Naive thymus-derived CD4-positive, alpha-beta T cell (primary cell): ENCODE measurements at regions not wholly inside any gene's neighbourhood (a gene's known extent, or its start where the extent isn't known, plus 50 kb on each side); places are given as distances from the start of the nearest gene placed in this dataset.

ENCODE experiments used
- ATAC-seq: fragments of 150-1000 bp; cut with Tn5 transposase; 2 replicates; pipeline ENCODE4 v1.10.0; 2021; ENCODE audit warnings: mild to moderate bottlenecking, moderate library complexity
- CTCF ChIA-PET: fragments of 350-600 bp; sonication (Branson Sonifier 250); formaldehyde crosslinking; loops from one replicate; lab custom pipeline; 2021; ENCODE audit warnings: antibody characterized with exemption; lab: Charles Lee
- POLR2A ChIA-PET: fragments of 350-600 bp; sonication (Branson Sonifier 250); formaldehyde crosslinking; loops from one replicate; lab custom pipeline; 2021; ENCODE audit warnings: antibody characterized with exemption, inconsistent platforms; lab: Charles Lee
- DNase-seq, 9 donors: peaks; one replicate each; pipeline versions ENCODE4 v3.0.0 to v3.0.0-alpha.2; 2020 to 2022; ENCODE audit warnings: mixed read lengths in 1 of 9
- H3K27ac ChIP-seq: one replicate; pipeline ENCODE4 v1.7.0; 2013; ENCODE audit warnings: mild to moderate bottlenecking, low read depth, low read length, moderate library complexity
- H3K27me3 ChIP-seq, 2 donors: one replicate each; pipeline ENCODE4 v1.7.0; 2013; ENCODE audit warnings: low read length in 2 of 2, mild to moderate bottlenecking in 2 of 2, moderate library complexity in 2 of 2; ENCODE audit not compliant: control insufficient read depth in 2 of 2, insufficient read depth in 2 of 2
- H3K36me3 ChIP-seq, 3 experiments: 1 replicate in 2 of 3; 2 replicates in 1 of 3; pipeline ENCODE4 v1.7.0; 2013; ENCODE audit warnings: low read length in 3 of 3, mild to moderate bottlenecking in 3 of 3, moderate library complexity in 1 of 3; ENCODE audit not compliant: insufficient read depth in 3 of 3, control insufficient read depth in 2 of 3
- H3K4me1 ChIP-seq, 2 donors: one replicate each; pipeline ENCODE4 v1.7.0; 2013; ENCODE audit warnings: low read length in 2 of 2, mild to moderate bottlenecking in 2 of 2, moderate library complexity in 1 of 2; ENCODE audit not compliant: control insufficient read depth in 2 of 2, insufficient read depth in 2 of 2
- H3K4me3 ChIP-seq: 2 replicates; pipeline ENCODE4 v1.7.0; 2013; ENCODE audit warnings: mild to moderate bottlenecking, low read length
- H3K9me3 ChIP-seq, 3 experiments: 1 replicate in 2 of 3; 2 replicates in 1 of 3; pipeline ENCODE4 v1.7.0; 2013; ENCODE audit warnings: low read length in 3 of 3; ENCODE audit not compliant: control insufficient read depth in 2 of 3
- H3K27ac Mint-ChIP-seq, 9 donors: one replicate each; pipeline ENCODE4 v1.8.0; 2020 to 2022; ENCODE audit warnings: mixed read lengths in 9 of 9, mild to moderate bottlenecking in 8 of 9, moderate library complexity in 5 of 9, inconsistent platforms in 2 of 9
- H3K27me3 Mint-ChIP-seq, 5 donors: one replicate each; pipeline ENCODE4 v1.8.0; 2021 to 2022; ENCODE audit warnings: mixed read lengths in 5 of 5, mild to moderate bottlenecking in 1 of 5
- H3K36me3 Mint-ChIP-seq, 5 donors: one replicate each; pipeline ENCODE4 v1.8.0; 2020 to 2022; ENCODE audit warnings: mixed read lengths in 5 of 5, mild to moderate bottlenecking in 3 of 5, inconsistent platforms in 1 of 5
- H3K4me1 Mint-ChIP-seq, 7 donors: one replicate each; pipeline ENCODE4 v1.8.0; 2020 to 2022; ENCODE audit warnings: mixed read lengths in 7 of 7, mild to moderate bottlenecking in 3 of 7, inconsistent platforms in 1 of 7
- H3K4me3 Mint-ChIP-seq, 10 donors: one replicate each; pipeline ENCODE4 v1.8.0; 2020 to 2022; ENCODE audit warnings: mild to moderate bottlenecking in 10 of 10, mixed read lengths in 10 of 10, moderate library complexity in 6 of 10, inconsistent platforms in 2 of 10
- H3K9me3 Mint-ChIP-seq, 11 donors: one replicate each; pipeline ENCODE4 v1.8.0; 2020 to 2022; ENCODE audit warnings: mixed read lengths in 11 of 11, mild to moderate bottlenecking in 4 of 11, inconsistent platforms in 1 of 11, moderate library complexity in 1 of 11
- intact Hi-C, 2 donors: fragments of 100-400 bp; cut with micrococcal nuclease; formaldehyde crosslinking; loops; one replicate each; pipeline ENCODE4 v1.15.1; 2023

DNA sequence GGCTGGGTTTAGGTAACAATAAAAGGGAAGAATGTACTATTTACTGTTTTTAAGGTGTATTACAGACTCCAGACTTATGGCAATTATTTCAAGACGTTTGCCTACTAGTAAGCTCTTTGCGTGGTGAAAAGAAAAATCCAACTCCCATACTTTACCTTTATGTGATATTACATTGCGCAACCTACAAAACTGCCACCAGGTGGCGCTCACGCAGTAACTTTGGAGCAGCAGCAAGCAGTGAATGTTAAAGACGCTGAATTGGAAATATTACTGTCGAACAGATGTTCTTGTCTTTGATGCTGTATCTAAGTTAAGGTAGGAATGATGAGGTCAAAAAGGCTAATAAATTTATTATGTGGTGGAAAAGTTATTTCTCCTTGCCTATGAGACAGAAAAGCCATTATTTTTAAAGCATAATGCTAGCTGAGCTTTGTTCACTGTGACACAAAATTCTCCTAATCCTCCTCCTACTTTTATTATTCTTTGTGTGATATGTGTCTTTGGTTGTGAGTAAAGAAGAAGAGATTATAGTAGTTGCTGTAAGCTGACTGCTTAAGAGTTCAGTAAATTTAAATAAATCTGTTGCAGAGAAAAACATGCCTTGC, 1099.8 kb upstream of the TENM3 start:
- Mint-ChIP-seq H3K4me1 (no peaks in the 10 kb centered on the region), H3K27me3 (peaks cover 0 to 8% (median 0%) of the 10 kb centered on the region in 5 donors), H3K36me3 (no peaks in the 10 kb centered on the region), H3K4me3 (no peak overlapping the region), H3K9me3 (peaks cover 0 to 2% (median 0%) of the 10 kb centered on the region in 11 donors), H3K27ac (no peak overlapping the region)
- CTCF ChIA-PET = interaction anchor here (1.2 to 1.6 kb wide), 2 partner anchors 9 to 383 kb away, joined by 4 to 5 read pairs; no protein-coding TSS in a partner anchor
- H3K36me3 ChIP-seq = no peaks in the 10 kb centered on the region
- no peaks in the 10 kb centered on the region for H3K27me3 ChIP-seq
- ATAC-seq = peak; percentile 49
- peak; percentile 7 to 57 (median 41) for DNase-seq
- H3K4me1 ChIP-seq = no peaks in the 10 kb centered on the region
- no peak overlapping the region for H3K4me3 ChIP-seq
- intact Hi-C loops = loop anchor here (1.0 to 2.0 kb wide), 3 partner anchors 385 to 1929 kb away; no protein-coding TSS in a partner anchor
- H3K27ac ChIP-seq = no peak overlapping the region
- no peaks in the 10 kb centered on the region for H3K9me3 ChIP-seq
- POLR2A ChIA-PET = no interaction called here

DNA sequence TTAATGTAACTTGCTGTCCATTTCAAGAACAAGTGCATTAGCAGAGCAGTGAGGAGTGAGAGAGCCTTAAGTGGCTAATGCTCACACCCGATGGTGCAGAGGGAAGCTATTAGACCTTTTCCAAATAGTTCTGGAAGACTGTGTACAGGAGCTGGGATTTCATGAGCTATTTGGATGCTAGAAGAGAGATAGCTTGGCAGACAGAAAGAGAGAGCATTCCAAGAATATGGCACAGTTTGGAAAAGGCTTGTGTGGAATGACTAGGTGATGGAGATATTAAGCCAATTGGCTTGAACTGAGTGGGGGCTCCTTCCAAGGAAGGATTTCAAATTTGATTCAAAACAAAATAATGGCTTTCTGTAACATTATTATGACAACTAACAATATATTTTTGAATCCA, 1097.2 kb upstream of the TENM3 start:
- DNase-seq (no peak), ATAC-seq (no peak)
- Mint-ChIP-seq H3K27ac (no peak overlapping the region), H3K27me3 (peaks cover 0 to 8% (median 0%) of the 10 kb centered on the region in 5 donors), H3K4me1 (no peaks in the 10 kb centered on the region), H3K36me3 (no peaks in the 10 kb centered on the region), H3K9me3 (peaks cover 0 to 2% (median 0%) of the 10 kb centered on the region in 11 donors), H3K4me3 (no peak overlapping the region)
- no peak overlapping the region for H3K4me3 ChIP-seq
- H3K27ac ChIP-seq = no peak overlapping the region
- H3K36me3 ChIP-seq = no peaks in the 10 kb centered on the region
- ChIA-PET POLR2A (no interaction called here), CTCF (no interaction called here)
- H3K9me3 ChIP-seq = no peaks in the 10 kb centered on the region
- intact Hi-C loops = no loop called here
- no peaks in the 10 kb centered on the region for H3K27me3 ChIP-seq
- H3K4me1 ChIP-seq = no peaks in the 10 kb centered on the region

DNA sequence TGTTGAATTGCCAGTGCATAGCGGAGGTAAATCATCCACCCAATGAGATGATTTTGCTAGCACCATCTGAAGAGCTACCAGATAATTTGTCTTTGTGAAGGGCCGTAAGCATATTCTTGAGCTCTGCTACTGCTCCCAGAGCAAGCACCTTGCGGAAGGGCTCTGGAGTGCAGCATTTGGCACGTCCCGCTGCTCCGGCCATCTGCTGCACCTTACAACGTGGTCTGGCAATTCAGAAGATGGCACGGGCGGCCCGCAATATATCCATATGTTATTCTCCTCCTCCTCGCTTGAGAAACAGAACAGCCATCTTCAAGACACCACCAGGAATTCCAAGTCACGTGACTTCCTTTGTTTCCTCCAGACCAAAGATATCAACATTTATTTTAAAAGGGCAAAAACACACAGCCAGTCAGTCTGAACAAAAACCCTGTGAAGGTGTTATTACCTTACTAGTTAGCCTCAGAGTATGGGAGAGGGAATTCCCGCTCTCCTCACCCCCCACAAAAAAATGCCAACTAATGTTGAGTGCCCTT, 1095.7 kb upstream of the TENM3 start:
- H3K9me3 ChIP-seq = no peaks in the 10 kb centered on the region
- Mint-ChIP-seq H3K27me3 (peaks cover 0 to 8% (median 0%) of the 10 kb centered on the region in 5 donors), H3K4me1 (no peaks in the 10 kb centered on the region), H3K4me3 (no peak overlapping the region), H3K27ac (no peak overlapping the region), H3K36me3 (no peaks in the 10 kb centered on the region), H3K9me3 (peaks cover 0 to 2% (median 0%) of the 10 kb centered on the region in 11 donors)
- ChIA-PET POLR2A (no interaction called here), CTCF (no interaction called here)
- intact Hi-C loops = no loop called here
- H3K36me3 ChIP-seq = no peaks in the 10 kb centered on the region
- H3K27me3 ChIP-seq = no peaks in the 10 kb centered on the region
- no peak overlapping the region for H3K27ac ChIP-seq
- H3K4me3 ChIP-seq = no peak overlapping the region
- no peak for ATAC-seq
- no peak for DNase-seq
- no peaks in the 10 kb centered on the region for H3K4me1 ChIP-seq

DNA sequence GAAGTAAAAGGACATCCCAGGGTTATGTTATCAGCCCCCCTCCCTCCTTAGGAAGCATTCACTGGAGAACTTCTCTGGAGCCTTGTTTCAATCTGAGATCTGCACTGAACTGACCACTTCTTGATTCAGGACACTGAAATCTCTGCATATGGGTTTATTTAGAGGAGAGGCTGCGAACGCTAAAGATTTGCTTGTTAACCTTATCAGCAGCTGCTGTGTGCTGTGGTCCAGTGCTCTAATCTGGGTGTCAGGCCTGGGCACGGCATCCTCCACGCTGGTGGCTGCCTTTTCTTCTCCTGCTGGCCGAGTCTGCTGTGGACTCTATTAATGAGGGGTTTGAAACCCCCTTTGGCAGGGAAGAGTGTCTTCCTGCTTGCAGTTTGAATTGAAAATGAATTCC, 1094.7 kb upstream of the TENM3 start:
- Mint-ChIP-seq H3K4me3 (no peak overlapping the region), H3K36me3 (no peaks in the 10 kb centered on the region), H3K27me3 (peaks cover 0 to 4% (median 0%) of the 10 kb centered on the region in 5 donors), H3K27ac (no peak overlapping the region), H3K4me1 (no peaks in the 10 kb centered on the region), H3K9me3 (peaks cover 0 to 2% (median 0%) of the 10 kb centered on the region in 11 donors)
- no peak overlapping the region for H3K27ac ChIP-seq
- no peak overlapping the region for H3K4me3 ChIP-seq
- H3K27me3 ChIP-seq = no peaks in the 10 kb centered on the region
- ATAC-seq (no peak), DNase-seq (no peak)
- intact Hi-C loops = no loop called here
- ChIA-PET CTCF (no interaction called here), POLR2A (no interaction called here)
- no peaks in the 10 kb centered on the region for H3K9me3 ChIP-seq
- H3K36me3 ChIP-seq = no peaks in the 10 kb centered on the region
- H3K4me1 ChIP-seq = no peaks in the 10 kb centered on the region

DNA sequence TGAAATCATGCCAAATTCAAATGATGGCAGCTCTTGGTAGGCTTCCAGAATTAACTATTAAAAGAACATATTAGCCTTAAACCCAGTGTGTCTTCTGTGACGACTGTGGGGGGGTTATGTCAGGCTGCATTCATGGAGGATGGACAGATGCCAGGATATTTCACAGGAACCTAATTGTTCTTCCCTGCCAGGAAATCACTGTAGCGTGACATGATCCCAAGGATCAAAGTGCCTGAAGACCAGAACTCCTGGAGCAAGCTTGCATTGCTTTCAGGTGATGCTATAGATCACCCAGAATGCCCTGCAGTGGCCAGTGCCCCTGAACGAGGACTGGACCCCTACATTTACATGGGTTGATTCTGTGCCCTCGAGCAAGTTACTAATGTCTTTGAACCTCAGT, 1093.0 kb upstream of the TENM3 start:
- Mint-ChIP-seq H3K4me3 (no peak overlapping the region), H3K36me3 (no peaks in the 10 kb centered on the region), H3K27me3 (peaks cover 0 to 11% (median 0%) of the 10 kb centered on the region in 5 donors), H3K4me1 (no peaks in the 10 kb centered on the region), H3K27ac (no peak overlapping the region), H3K9me3 (peaks cover 0 to 9% (median 0%) of the 10 kb centered on the region in 11 donors)
- Histone ChIP-seq H3K4me1 (no peaks in the 10 kb centered on the region), H3K4me3 (no peak overlapping the region), H3K36me3 (no peaks in the 10 kb centered on the region), H3K9me3 (no peaks in the 10 kb centered on the region), H3K27me3 (no peaks in the 10 kb centered on the region), H3K27ac (no peak overlapping the region)
- DNase-seq (no peak), ATAC-seq (no peak)
- CTCF ChIA-PET = interaction anchor here (0.6 kb wide), 1 partner anchor 78 kb away, joined by 3 read pairs; no protein-coding TSS in a partner anchor
- POLR2A ChIA-PET = no interaction called here
- intact Hi-C loops = no loop called here

DNA sequence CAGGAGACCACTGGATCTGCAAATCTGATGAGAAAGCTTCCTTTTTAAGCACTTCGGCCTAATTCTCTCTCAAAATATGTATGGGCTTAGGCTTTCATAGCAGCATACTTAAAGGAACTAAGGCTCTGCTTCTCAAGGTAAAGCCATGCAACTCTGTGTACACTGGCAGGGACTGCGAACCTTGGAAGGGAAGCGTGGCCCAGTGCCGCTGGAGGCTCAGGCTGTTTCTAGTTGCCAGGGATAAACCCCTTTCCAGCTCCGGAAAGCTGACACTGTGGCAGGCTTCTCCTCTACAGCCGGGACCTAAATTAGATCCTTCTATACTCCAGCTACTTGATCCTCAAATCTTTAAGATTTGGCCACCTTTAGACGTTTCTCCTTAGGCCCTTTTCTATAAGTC, 1091.3 kb upstream of the TENM3 start:
- CTCF ChIA-PET = no interaction called here
- ATAC-seq (no peak), DNase-seq (no peak)
- Histone ChIP-seq H3K4me3 (no peak overlapping the region), H3K27ac (no peak overlapping the region), H3K9me3 (no peaks in the 10 kb centered on the region), H3K36me3 (no peaks in the 10 kb centered on the region), H3K27me3 (no peaks in the 10 kb centered on the region), H3K4me1 (no peaks in the 10 kb centered on the region)
- H3K9me3 Mint-ChIP-seq = peaks cover 0 to 9% (median 0%) of the 10 kb centered on the region in 11 donors
- intact Hi-C loops = no loop called here
- H3K27me3 Mint-ChIP-seq = peaks cover 0 to 11% (median 0%) of the 10 kb centered on the region in 5 donors
- H3K36me3 Mint-ChIP-seq = no peaks in the 10 kb centered on the region
- no peak overlapping the region for H3K27ac Mint-ChIP-seq
- POLR2A ChIA-PET = no interaction called here
- no peaks in the 10 kb centered on the region for H3K4me1 Mint-ChIP-seq
- H3K4me3 Mint-ChIP-seq = no peak overlapping the region

DNA sequence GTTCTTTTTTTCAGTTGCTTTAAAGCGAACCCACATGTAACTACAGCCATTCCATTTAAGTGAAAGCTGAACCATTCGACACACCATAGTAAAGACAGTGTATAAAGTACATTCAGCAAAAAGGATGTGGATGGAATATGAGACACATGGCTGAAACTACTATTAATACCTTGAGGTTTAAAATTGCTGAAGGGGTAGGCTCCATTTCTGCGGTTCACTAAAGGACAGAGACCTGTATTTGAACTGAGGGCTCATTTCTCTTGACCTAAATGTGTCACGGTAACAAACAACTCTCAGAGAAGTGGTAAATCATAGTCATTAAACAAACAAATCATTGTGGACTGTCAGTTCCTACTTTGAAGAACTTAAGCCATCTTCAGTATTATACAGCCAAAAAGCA, 1085.6 kb upstream of the TENM3 start:
- no peak overlapping the region for H3K4me3 Mint-ChIP-seq
- Histone ChIP-seq H3K4me1 (no peaks in the 10 kb centered on the region), H3K9me3 (no peaks in the 10 kb centered on the region), H3K36me3 (no peaks in the 10 kb centered on the region), H3K27ac (no peak overlapping the region), H3K4me3 (no peak overlapping the region), H3K27me3 (no peaks in the 10 kb centered on the region)
- peaks cover 0 to 15% (median 4%) of the 10 kb centered on the region in 5 donors for H3K27me3 Mint-ChIP-seq
- no peaks in the 10 kb centered on the region for H3K4me1 Mint-ChIP-seq
- DNase-seq (no peak), ATAC-seq (no peak)
- ChIA-PET CTCF (no interaction called here), POLR2A (no interaction called here)
- peaks cover 0 to 9% (median 0%) of the 10 kb centered on the region in 11 donors for H3K9me3 Mint-ChIP-seq
- intact Hi-C loops = no loop called here
- H3K36me3 Mint-ChIP-seq = no peaks in the 10 kb centered on the region
- H3K27ac Mint-ChIP-seq = no peak overlapping the region
